Activated gamma-delta T cell treated with Interleukin-2 at 50 U/mL for 16 hours (primary cell): ENCODE measurements at regions not wholly inside any gene's neighbourhood (a gene's known extent, or its start where the extent isn't known, plus 50 kb on each side); places are given as distances from the start of the nearest gene placed in this dataset.

Source experiments
- DNase-seq: peaks from one replicate; pipeline ENCODE4 v3.0.0-alpha.2; 2020

GRCh38 chr15:79373113-79373512, 59.0 kb upstream of the MINAR1 start:
- no peak for DNase-seq

GRCh38 chr15:79373728-79374127, 58.4 kb upstream of the MINAR1 start:
- no peak for DNase-seq

- no peak for DNase-seq
Measured at GRCh38 chr15:79376383-79376782, 55.8 kb upstream of the MINAR1 start.

DNA sequence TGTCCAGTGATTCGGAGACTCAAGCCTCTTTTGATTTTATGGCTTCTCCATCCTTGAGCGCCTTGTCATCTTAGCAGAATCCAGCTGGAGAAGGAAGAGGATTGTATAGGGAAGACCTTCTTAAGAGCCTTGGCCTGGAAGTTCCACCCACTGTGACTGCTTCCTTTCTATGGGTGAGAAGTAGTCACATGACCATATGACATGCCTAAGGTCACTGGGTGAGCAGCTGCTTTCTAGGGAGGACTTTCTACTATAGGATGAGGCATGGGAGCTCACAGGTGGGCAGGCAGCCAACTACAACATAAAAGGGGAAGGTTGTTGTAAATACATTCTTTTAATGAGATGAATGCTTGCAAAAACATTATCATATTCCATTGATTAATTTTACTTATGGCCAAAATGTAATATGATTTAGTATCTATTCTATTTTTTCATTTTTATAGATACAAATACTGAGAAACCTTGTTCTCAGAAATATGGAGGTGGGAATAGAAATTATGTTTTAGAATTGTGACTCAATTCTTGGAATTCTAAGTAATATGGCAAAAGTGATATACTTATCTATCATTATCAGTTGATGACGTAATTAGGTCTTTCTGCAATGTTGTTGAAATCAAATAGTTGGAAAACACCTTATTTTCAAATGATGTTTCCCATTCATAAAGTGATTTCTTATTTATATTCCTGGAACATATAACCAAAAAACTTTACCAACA, 53.6 kb upstream of the MINAR1 start:
- DNase-seq: no peak

DNA sequence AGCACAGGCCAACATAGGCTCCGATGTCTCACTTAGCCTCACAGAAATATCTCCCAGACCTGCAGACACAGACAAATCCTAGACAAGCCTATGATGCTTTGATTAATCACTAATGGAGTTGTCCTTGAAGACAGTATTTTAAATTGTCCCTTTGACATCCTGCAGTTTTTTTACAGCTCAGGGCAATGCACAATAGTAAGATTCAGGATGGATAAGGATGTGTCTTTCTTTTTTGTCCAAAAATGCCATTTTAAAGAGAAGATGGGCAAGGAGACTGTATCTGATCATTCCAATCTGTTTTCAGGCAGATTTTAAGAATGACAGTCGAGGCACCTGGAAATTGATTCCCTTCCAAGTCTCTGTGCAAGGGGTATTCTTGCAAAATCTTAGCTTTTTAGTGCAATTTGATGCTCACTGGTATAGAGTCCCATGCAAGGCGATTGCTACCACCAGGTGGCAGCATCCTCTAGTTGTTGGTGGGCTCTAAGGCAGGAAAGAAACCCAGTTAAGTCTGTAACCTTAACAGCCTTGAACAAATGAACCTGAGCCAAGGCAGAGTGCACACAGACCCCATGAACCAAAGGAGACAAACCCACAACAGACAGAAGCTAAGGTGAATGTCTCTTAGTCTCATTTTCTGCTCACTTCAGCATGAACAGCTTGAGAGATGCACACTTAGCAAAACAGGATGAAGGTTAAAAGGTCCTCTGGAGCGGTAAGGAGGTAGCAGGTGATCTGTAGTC, 51.2 kb upstream of the MINAR1 start:
- peak; percentile 74 for DNase-seq

- no peak for DNase-seq
Measured at GRCh38 chr15:79381593-79381992, 50.5 kb upstream of the MINAR1 start.
